Endothelial cell of umbilical vein (primary cell): ENCODE measurements at regions not wholly inside any gene's neighbourhood (a gene's known extent, or its start where the extent isn't known, plus 50 kb on each side); places are given as distances from the start of the nearest gene placed in this dataset.
A peak's percentile ranks its signal among the peaks of the same experiment; 100 is the strongest.

ENCODE experiments used
- BruUV-seq: library from RNA; stranded (reverse); fragments of 400-500 nt; replicated peaks from 2 replicates; lab custom pipeline; 2021; lab: Mats Ljungman, UMichigan
- CTCF ChIA-PET: fragments of 300-600, 350-600 bp; sonication (Branson Sonifier 250); formaldehyde crosslinking; loops from one replicate; lab custom pipeline; 2021; ENCODE audit warnings: antibody characterized with exemption, inconsistent platforms; lab: Charles Lee
- POLR2A ChIA-PET: fragments of 300-600, 350-600 bp; sonication (Branson Sonifier 250); formaldehyde crosslinking; loops from one replicate; lab custom pipeline; 2021; ENCODE audit warnings: antibody characterized with exemption, inconsistent platforms; lab: Charles Lee
- DNase-seq: peaks from one replicate; pipeline ENCODE4 v3.0.0-alpha.2; 2011; ENCODE audit warnings: low read depth, low spot score
- FAIRE-seq: peaks from 2 replicates; lab custom pipeline; 2011; peaks lifted over from hg19 to GRCh38; lab: Jason Lieb, UNC
- H2AFZ ChIP-seq: 2 replicates; pipeline ENCODE4 v1.6.0; 2012; ENCODE audit warnings: low read depth, low read length, control low read depth, inconsistent platforms
- H3K27ac ChIP-seq: 2 replicates; pipeline ENCODE4 v1.5.1; 2011; ENCODE audit warnings: low read depth, mild to moderate bottlenecking, control low read depth, low read length, moderate library complexity; ENCODE audit not compliant: insufficient read depth
- H3K27me3 ChIP-seq, 2 experiments: 2 replicates each; pipeline versions ENCODE4 v1.6.0 to v1.6.1; 2011; ENCODE audit warnings: low read length in 2 of 2, mixed read lengths in 1 of 2; ENCODE audit not compliant: control insufficient read depth in 2 of 2, insufficient read depth in 2 of 2
- H3K36me3 ChIP-seq, 2 experiments: 2 replicates in 1 of 2; 3 replicates in 1 of 2; pipeline ENCODE4 v1.5.1; 2011; ENCODE audit warnings: low read length in 2 of 2, mild to moderate bottlenecking in 1 of 2, moderate library complexity in 1 of 2; ENCODE audit not compliant: control insufficient read depth in 2 of 2, insufficient read depth in 2 of 2; ENCODE audit errors: extremely low read depth in 1 of 2
- H3K4me1 ChIP-seq: 3 replicates; pipeline ENCODE4 v1.5.1; 2011; ENCODE audit warnings: mild to moderate bottlenecking, low read length; ENCODE audit not compliant: control insufficient read depth, insufficient read depth; ENCODE audit errors: extremely low read depth
- H3K4me2 ChIP-seq: 2 replicates; pipeline ENCODE4 v1.6.1; 2011; ENCODE audit warnings: low read length, control low read depth, mixed read lengths; ENCODE audit not compliant: insufficient read depth
- H3K4me3 ChIP-seq, 3 experiments: fragments of 200-600 bp in 1 of 3; sonication (generic), shearing (Covaris generic) in 1 of 3; replicated peaks in 1 of 3; 2 replicates each; pipeline ENCODE4 v1.5.1; 2011 to 2016; ENCODE audit warnings: control low read depth in 3 of 3, low read length in 3 of 3, mild to moderate bottlenecking in 2 of 3, inconsistent platforms in 1 of 3, low read depth in 1 of 3, moderate library complexity in 1 of 3; ENCODE audit not compliant: insufficient read depth in 1 of 3
- H3K79me2 ChIP-seq: 2 replicates; pipeline ENCODE4 v1.6.0; 2012; ENCODE audit warnings: low read length, inconsistent platforms; ENCODE audit not compliant: control insufficient read depth, insufficient read depth
- H3K9ac ChIP-seq: replicated peaks from 2 replicates; pipeline ENCODE3; 2011; ENCODE audit warnings: low read length, control low read depth; ENCODE audit not compliant: insufficient read depth; ENCODE audit errors: extremely low read depth
- H3K9me1 ChIP-seq: replicated peaks from 3 replicates; pipeline ENCODE4 v1.6.0; 2011; ENCODE audit warnings: mild to moderate bottlenecking, low read length; ENCODE audit not compliant: control insufficient read depth, insufficient read depth; ENCODE audit errors: extremely low read depth
- H3K9me3 ChIP-seq: replicated peaks from 2 replicates; pipeline ENCODE4 v1.5.1; 2012; ENCODE audit warnings: low read length, inconsistent platforms; ENCODE audit not compliant: control insufficient read depth, insufficient read depth
- H4K20me1 ChIP-seq: replicated peaks from 2 replicates; pipeline ENCODE3; 2011; ENCODE audit warnings: mild to moderate bottlenecking, low read length; ENCODE audit not compliant: control insufficient read depth, insufficient read depth; ENCODE audit errors: extremely low read depth
- CTCF ChIP-seq, 2 donors: IDR thresholded peaks; 1 replicate in 1 of 2; 2 replicates in 1 of 2; pipeline ENCODE4 v1.5.1; 2011; ENCODE audit warnings: low read length in 2 of 2, mild to moderate bottlenecking in 2 of 2, moderate library complexity in 2 of 2, control low read depth in 1 of 2, inconsistent platforms in 1 of 2, low read depth in 1 of 2; ENCODE audit not compliant: insufficient read depth in 1 of 2; ENCODE audit errors: extremely low read depth in 1 of 2
- EZH2 ChIP-seq: IDR thresholded peaks from 2 replicates; pipeline ENCODE4 v1.6.1; 2012; ENCODE audit warnings: borderline replicate concordance, low read depth, mild to moderate bottlenecking, moderate library complexity, low read length, inconsistent platforms; ENCODE audit not compliant: severe bottlenecking
- FOS ChIP-seq: IDR thresholded peaks from 2 replicates; pipeline ENCODE4 v1.6.1; 2011; ENCODE audit warnings: mild to moderate bottlenecking, low read length, moderate library complexity, borderline replicate concordance; ENCODE audit not compliant: insufficient read depth
- GATA2 ChIP-seq: IDR thresholded peaks from 2 replicates; pipeline ENCODE4 v1.7.0; 2011; ENCODE audit warnings: low read depth, mild to moderate bottlenecking, moderate library complexity, mixed read lengths, low read length; ENCODE audit not compliant: insufficient read length, insufficient read depth
- JUN ChIP-seq: IDR thresholded peaks from 2 replicates; pipeline ENCODE4 v1.6.1; 2011; ENCODE audit warnings: borderline replicate concordance, low read depth; ENCODE audit not compliant: insufficient read length, insufficient read depth
- MAX ChIP-seq: IDR thresholded peaks from 2 replicates; pipeline ENCODE4 v1.6.1; 2011; ENCODE audit not compliant: insufficient read depth, insufficient read length
- MYC ChIP-seq: IDR thresholded peaks from one replicate; pipeline ENCODE4 v1.6.1; 2011; ENCODE audit warnings: mild to moderate bottlenecking, low read depth, low read length
- POLR2A ChIP-seq: IDR thresholded peaks from 2 replicates; pipeline ENCODE4 v1.6.1; 2012; ENCODE audit warnings: low read depth, mild to moderate bottlenecking, control low read depth, low read length
- POLR2AphosphoS5 ChIP-seq: IDR thresholded peaks from 2 replicates; pipeline ENCODE4 v1.6.1; 2012; ENCODE audit warnings: low read depth, mild to moderate bottlenecking, control low read depth, low read length, moderate library complexity; ENCODE audit not compliant: insufficient read depth
- dilution Hi-C: fragments of 300-500 bp; cut with MboI; formaldehyde crosslinking; loops from one replicate; pipeline ENCODE4 v1.15.0; 2019; ENCODE audit warnings: low sequenced_read_pairs; ENCODE audit not compliant: extremely low pct_ligation_motif_present
- intact Hi-C: fragments of 100-400 bp; cut with micrococcal nuclease; formaldehyde crosslinking; loops from one replicate; pipeline ENCODE4 v1.10.0; 2022

GRCh38 chr2:163373496-163373895 is 362.3 kb downstream of the FIGN start:
- Histone ChIP-seq H3K9me3 (no peaks in the 10 kb centered on the region), H3K27ac (no peak overlapping the region), H3K4me1 (no peaks in the 10 kb centered on the region), H3K27me3 (no peaks in the 10 kb centered on the region), H3K9ac (no peak overlapping the region), H3K9me1 (no peaks in the 10 kb centered on the region), H3K36me3 (no peaks in the 10 kb centered on the region), H3K4me3 (no peak overlapping the region), H4K20me1 (no peaks in the 10 kb centered on the region), H3K4me2 (no peak overlapping the region), H3K79me2 (no peaks in the 10 kb centered on the region), H2AFZ (no peak overlapping the region)
- CTCF ChIA-PET, result no interaction called here
- BruUV-seq, result no TSS peak
- no peak for DNase-seq
- dilution Hi-C loops, result no loop called here
- intact Hi-C loops, result no loop called here
- POLR2A ChIA-PET, result no interaction called here
- no peak for FAIRE-seq
- TF ChIP-seq GATA2 (no peak), CTCF (IDR thresholded peaks at IDR 0.05; ENCODE audit: extremely low read depth in 1 of 2, insufficient read depth in 1 of 2, low read depth in 1 of 2, low read length in 2 of 2) (no peak)

- peak; percentile 28 for FAIRE-seq
- H3K4me2 ChIP-seq, result no peak overlapping the region
- CTCF ChIA-PET, result interaction anchor here (0.9 to 3.1 kb wide), 6 partner anchors 16 to 188 kb away, joined by 3 to 8 read pairs (median 4); no protein-coding TSS in a partner anchor
- no peaks in the 10 kb centered on the region for H3K4me1 ChIP-seq
- intact Hi-C loops, result no loop called here
- H3K27ac ChIP-seq, result no peak overlapping the region
- no peak overlapping the region for H3K4me3 ChIP-seq
- H2AFZ ChIP-seq, result no peak overlapping the region
- H3K27me3 ChIP-seq, result no peaks in the 10 kb centered on the region
- H3K9ac ChIP-seq, result no peak overlapping the region
- no TSS peak for BruUV-seq
- no peak for DNase-seq
- H3K79me2 ChIP-seq, result no peaks in the 10 kb centered on the region
- TF ChIP-seq GATA2 (no peak), FOS (no peak), CTCF (IDR thresholded peaks at IDR 0.05; ENCODE audit: extremely low read depth in 1 of 2, insufficient read depth in 1 of 2, low read depth in 1 of 2, low read length in 2 of 2) (no peak), EZH2 (no peak), POLR2AphosphoS5 (no peak), JUN (no peak), MAX (no peak), POLR2A (no peak), MYC (no peak)
- no peaks in the 10 kb centered on the region for H3K36me3 ChIP-seq
- dilution Hi-C loops, result no loop called here
- H3K9me1 ChIP-seq, result no peaks in the 10 kb centered on the region
- H4K20me1 ChIP-seq, result no peaks in the 10 kb centered on the region
- POLR2A ChIA-PET, result no interaction called here
- H3K9me3 ChIP-seq, result no peaks in the 10 kb centered on the region
These were observed 365.5 kb downstream of the FIGN start for GRCh38 chr2:163370169-163370886.
